HG02678 (cell line): ENCODE measurements at regions not wholly inside any gene's neighbourhood (a gene's known extent, or its start where the extent isn't known, plus 50 kb on each side); places are given as distances from the start of the nearest gene placed in this dataset.

Experiments used
- ATAC-seq: cut with Tn5 transposase; IDR thresholded peaks from one replicate; pipeline ENCODE4 v1.9.1; 2021; ENCODE audit warnings: mild to moderate bottlenecking, moderate library complexity; ENCODE audit not compliant: unreplicated experiment

DNA sequence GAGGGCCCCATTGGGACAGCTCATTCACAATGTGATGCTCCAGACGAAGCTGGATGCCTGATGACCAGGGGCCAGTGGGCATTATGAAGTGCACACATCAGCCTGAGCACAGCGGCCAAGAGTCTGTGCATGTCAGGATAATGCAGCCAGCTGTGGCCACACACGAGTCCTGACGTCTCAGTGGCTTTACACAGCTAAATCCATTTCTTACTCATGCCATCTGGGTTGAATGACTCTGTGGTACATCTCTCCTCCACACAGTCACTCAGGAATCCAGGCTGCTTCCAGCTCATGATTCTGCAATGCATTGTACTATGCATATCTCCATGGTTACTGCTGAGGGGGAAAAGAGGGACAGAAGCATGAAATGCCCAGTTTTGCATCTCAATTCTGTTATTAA lies 123.6 kb downstream of the PRLHR start:
- no peak for ATAC-seq

DNA sequence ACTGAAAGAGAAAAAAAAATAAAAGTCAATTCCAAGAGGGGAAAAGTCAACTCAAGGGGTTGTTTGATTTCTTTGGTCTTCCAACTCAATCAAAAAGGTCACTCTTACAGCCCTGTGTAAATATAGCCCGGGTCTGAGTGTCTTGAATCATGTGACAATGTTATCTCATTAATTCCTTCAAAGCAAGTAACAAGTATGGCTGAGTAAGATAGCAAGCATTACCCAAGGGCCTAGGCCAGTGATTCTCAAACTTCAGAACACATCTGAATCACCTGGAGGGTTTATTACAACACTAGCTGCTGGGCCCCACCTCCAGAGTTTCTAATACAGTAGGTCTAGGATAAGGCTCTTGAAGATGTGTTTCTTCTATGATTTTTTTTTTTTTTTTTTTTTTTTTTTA lies 125.0 kb downstream of the PRLHR start:
- ATAC-seq = no peak

DNA sequence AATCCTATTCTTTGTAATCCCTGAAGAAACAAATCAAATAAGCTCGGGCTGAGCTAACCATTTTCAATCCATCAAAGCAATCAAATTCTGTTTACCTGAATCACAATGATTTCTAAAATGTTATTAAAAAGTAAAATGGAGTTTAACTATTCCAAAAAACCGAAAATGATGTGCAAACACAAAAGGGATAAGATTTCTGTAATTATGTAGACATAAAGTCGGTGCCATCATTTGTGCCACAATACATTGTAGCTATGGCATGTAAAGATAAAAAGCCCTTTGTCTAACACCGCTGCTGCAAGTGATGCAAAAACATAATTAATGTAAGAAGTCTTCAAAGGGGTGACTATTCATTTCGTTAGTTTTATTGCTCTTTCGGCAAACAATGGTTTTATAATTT lies 125.1 kb upstream of the FAM204A start:
- ATAC-seq = no peak

DNA sequence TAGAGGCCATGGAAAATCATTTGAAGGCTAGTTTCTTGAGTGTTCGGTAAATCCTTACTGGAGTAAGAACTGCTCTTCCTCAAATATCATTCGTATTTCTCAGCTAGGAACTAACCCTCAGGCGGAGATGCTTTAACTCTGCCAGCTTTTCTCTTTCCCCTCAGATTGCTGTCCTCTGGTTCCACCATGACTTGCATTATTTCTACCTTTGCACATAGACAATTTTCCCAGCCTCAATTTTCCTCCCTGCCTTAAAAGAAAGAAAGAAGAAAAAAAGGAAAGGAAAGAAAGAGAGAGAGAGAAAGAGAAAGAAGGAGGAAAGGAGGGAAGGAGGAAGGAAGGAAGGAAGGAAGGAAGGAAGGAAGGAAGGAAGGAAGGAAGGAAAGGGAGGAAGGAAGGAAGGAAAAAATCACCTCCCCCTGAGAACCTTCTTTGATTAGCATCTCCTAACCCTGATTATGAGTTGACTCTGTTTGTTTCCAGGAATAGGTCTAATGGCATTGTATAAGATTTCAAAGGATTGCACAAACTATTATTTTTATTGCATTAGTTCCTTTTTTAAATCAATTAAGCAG lies 123.3 kb upstream of the FAM204A start:
- ATAC-seq = no peak

GRCh38 chr10:118463740-118464139 lies 121.6 kb upstream of the FAM204A start:
- ATAC-seq = no peak

DNA sequence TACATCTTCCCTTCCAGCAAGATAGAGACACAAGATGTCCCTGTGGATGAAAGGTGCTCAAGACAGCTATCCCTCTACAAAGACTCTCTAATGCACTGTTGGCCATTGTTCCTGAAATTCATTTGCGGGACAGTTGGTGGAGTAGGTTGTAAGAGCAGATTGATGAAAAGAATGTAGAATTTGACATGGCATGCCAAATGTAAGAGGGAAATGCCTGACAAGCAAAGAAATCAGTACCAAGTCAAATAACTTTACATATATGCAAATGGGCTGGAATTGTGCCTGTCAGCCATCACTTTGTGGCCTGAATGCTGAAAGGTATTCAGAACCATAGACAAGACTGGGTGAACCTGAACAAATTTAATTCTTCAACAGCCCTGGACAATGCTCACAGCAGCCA lies 120.3 kb upstream of the FAM204A start:
- no peak for ATAC-seq

DNA sequence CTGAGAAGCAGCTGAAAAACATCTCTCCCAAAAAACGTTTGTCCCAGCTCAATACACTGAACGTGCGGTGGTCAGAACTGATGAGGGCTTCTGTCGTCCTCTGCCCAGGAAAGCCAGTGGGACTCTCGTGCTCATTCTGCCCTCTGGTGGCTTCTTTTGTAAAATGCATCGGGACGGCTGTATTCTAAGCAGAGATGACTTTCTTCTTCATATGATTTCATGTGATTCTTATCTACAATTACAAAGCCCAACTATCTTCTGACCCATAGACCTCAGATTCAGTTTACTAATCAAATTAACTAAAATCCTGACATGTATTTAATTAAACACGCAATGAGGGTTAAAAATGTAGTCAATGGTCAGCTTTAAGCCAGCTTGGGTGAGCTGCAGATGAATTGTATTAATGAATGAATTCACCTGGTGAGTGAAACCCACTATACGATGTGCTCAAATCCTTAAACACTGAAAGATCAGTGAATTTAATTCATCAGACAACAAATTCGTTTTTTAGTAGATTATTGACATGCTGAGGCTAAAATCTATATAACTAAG lies 117.6 kb upstream of the FAM204A start:
- ATAC-seq = peak; percentile 78

GRCh38 chr10:118458957-118459641 lies 117.0 kb upstream of the FAM204A start:
- ATAC-seq = no peak

DNA sequence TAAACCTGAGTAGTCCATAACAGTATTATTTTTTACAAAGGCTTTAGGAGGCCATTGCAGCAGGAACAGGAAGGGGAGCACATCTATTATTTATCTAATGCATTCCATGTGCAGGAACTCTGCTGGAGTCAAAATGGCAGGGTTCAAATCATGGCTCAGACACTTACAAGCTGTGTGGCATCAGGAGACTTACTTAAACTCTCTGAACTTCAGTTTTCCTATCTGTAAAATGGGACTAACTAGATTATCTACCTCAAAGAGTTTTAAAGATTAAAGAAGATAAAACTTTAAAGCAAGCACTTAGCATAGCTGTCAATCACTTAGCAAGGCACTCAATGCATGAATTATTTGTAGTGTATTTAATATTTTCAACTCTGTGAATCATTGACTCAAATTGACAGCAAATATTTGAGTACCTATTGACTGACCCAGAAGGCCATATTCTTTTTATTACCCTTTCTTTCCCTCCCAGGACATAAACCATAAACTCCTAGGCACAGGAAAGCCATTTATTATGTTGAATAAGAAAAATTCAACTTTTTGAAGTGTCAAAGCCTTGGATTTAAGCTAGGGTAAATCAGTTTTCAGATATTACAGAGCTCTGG lies 115.8 kb upstream of the FAM204A start:
- no peak for ATAC-seq

GRCh38 chr10:118455181-118455695 lies 113.1 kb upstream of the FAM204A start:
- ATAC-seq = no peak

DNA sequence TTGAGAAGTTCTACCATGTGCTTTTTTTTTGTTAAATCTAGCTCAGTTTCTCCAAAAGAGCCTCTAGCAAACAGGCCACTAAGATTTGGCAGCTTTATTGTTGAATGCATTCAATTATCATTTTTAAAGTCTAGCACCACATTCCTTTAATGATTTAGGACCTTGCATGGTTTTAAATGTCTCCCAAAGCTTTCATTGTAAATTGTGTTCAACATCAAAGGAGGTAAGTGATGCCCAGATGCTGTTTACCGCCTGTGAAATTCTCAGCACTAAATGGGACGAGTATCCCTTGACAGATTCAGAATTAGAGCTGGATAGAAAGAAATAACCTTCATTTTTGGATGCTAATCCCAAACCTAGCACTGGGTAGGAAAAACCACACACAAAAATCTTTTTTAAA lies 112.1 kb upstream of the FAM204A start:
- no peak for ATAC-seq

DNA sequence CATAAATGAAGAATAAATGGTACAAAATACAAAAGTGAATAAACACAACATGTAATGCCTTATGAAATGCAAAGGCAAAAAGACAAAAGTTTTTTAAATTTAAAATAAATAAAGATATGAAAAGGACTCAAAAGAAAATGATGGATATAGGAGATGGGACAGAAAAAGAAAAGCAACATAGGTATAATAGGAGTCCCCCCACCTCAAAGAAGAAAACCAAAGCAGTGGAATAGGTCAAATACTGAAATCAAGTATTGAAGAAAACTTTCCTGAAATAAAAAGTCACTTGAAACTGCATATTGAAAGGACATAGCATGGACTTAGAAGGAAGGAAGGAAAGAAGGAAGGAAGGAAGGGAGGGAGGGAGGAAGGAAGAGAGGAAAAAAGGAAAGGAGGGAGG lies 110.0 kb upstream of the FAM204A start:
- ATAC-seq = no peak

- no peak for ATAC-seq
These were observed 107.4 kb upstream of the FAM204A start for GRCh38 chr10:118449521-118449920.

- ATAC-seq = no peak
These were observed 106.6 kb upstream of the FAM204A start for GRCh38 chr10:118448744-118449143.

DNA sequence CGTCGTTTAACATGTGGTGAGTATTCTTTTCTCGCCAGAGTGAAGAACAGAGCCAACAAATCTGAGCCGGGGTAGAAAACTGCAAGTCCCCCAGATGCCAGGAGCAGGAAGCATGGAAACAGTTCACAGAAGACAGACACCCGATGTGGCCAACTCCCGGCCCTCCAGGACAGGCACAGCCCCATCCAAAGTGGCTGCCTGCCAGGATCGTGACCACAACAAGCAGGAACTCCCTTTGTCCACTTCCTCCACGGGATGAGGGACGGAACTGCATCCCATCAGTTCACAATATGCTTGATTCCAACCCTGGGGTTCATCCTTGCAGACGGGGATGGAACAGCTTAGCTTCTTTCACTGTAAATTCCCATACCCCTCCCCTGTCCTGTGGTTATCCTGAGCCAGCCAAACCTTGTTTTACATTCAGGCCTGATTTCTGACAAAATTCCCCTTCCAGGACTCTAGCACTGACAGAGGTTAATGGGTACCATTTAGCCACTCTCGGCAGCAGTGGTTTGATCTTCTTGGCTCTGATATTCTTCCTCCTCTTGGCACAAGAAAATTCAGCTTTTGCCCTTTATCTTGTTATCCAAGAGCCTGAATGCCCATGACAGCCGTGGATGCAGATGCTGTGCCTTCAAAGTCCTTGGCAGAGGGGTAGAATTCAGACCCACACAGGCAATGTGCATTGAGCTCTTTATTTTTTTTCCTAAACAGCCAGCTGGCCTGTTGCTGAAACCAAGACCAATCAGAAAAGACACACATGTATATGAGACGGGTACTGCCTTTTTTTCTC lies 105.5 kb upstream of the FAM204A start:
- ATAC-seq = no peak

GRCh38 chr10:118445535-118445934 lies 103.4 kb upstream of the FAM204A start:
- ATAC-seq = no peak

DNA sequence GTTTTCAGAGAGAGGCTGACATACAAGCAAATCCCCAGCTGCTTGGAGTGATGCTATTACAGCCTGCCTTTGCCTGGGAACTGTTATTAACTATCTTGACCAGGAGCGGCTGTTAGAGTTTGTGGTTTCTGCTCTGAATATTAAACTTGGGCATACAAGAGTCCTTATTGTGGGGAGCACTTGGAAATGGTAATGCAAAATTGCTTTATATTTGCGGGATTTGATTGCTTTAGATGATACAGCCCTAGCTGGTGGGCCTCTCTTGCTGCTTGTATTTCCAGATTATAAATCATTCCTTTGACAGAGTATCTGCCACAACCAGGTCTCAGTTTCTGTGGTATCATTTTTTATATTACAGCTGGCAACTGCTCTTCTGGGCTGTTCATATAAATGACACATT lies 101.9 kb upstream of the FAM204A start:
- no peak for ATAC-seq

DNA sequence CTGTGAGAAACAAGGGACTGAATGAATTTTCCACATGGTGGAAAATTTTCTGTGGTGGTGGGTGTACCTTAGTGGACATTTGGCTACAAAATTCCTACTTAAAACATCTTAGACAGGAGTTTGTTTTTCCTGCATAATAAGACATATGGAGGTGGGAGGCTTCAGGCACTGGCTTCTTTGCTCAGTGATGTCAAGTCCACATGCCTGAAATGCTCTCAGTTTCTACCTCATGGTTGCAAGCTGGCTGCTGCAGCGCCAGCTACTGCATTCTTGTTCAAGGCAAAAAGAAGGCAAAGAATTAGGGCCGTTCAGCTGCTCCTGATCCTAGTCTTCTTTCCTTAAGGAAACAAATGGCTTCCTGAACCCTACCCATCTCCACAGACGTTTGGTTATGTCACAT lies 99.9 kb upstream of the FAM204A start:
- ATAC-seq = no peak

DNA sequence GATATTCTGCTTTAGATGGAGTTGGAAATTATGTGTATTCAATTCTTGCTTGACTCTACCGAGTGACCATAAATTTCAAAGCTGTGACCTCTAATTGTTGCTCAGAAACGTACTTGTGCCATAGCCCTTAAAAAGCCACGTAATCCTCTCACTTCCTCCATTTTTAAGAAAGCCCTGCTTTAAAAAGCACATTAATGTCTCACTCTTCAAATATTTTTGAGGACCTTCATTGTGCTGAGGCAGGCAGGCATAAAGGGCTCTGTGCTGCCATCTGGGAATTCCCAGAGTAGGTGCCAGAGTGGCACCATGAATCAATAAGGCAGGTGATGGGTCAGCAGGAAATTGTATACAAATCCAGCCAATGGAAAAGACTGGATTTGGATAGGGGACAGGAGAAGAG lies 97.7 kb upstream of the FAM204A start:
- ATAC-seq = no peak

- ATAC-seq = no peak
These were observed 94.6 kb upstream of the FAM204A start for GRCh38 chr10:118436742-118437141.

- no peak for ATAC-seq
These were observed 88.1 kb upstream of the FAM204A start for GRCh38 chr10:118430190-118430589.
